ENCODE measurements at regions not wholly inside any gene's neighbourhood (a gene's known extent, or its start where the extent isn't known, plus 50 kb on each side); places are given as distances from the start of the nearest gene placed in this dataset.

DNA sequence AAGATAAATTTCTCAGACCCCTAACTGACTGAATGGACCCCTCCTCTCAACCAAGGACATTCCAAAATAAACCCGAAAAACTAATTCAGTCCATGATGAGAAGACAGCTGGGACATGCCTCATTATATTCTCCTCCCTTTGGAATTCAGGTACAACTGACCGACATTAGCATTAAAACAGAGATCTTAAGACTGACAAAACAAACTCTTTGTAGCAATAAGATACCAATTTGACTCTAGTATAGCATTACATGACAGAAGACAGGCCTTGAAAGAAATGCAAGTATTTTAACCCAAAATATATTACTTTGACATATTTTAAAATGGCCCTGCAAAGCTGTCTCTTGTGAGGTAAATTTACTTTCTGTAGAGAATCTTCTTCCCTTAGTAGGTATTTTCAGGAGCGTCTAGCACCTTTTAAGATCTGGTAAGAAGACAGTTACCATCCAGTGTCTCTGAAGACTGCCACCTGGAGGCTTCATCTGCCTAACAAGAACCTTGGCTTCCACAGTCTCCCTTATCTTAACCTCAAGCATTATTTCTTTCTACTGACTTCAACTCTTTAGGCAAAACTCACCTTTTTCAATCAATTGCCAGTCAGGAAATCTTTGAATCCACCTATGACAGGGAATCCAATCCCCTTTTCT lies 957.5 kb downstream of the SLC6A15 start:
- Histone ChIP-seq H3K36me3 (ENCODE audit: control insufficient read depth, insufficient read depth, low read length) (no peaks in the 10 kb centered on the region), H3K4me3 (ENCODE audit: low read depth, low read length) (no peak overlapping the region), H3K27me3 (ENCODE audit: control insufficient read depth, insufficient read depth, low read length) (no peaks in the 10 kb centered on the region)
- DNase-seq (ENCODE audit: low read depth) (peak; percentile 17), FAIRE-seq (no peak)
- TF ChIP-seq, protein P1, sequence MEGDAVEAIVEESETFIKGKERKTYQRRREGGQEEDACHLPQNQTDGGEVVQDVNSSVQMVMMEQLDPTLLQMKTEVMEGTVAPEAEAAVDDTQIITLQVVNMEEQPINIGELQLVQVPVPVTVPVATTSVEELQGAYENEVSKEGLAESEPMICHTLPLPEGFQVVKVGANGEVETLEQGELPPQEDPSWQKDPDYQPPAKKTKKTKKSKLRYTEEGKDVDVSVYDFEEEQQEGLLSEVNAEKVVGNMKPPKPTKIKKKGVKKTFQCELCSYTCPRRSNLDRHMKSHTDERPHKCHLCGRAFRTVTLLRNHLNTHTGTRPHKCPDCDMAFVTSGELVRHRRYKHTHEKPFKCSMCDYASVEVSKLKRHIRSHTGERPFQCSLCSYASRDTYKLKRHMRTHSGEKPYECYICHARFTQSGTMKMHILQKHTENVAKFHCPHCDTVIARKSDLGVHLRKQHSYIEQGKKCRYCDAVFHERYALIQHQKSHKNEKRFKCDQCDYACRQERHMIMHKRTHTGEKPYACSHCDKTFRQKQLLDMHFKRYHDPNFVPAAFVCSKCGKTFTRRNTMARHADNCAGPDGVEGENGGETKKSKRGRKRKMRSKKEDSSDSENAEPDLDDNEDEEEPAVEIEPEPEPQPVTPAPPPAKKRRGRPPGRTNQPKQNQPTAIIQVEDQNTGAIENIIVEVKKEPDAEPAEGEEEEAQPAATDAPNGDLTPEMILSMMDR (IDR thresholded peaks at IDR 0.05; ENCODE audit: insufficient read depth, low read length, severe bottlenecking): peak; percentile 39

DNA sequence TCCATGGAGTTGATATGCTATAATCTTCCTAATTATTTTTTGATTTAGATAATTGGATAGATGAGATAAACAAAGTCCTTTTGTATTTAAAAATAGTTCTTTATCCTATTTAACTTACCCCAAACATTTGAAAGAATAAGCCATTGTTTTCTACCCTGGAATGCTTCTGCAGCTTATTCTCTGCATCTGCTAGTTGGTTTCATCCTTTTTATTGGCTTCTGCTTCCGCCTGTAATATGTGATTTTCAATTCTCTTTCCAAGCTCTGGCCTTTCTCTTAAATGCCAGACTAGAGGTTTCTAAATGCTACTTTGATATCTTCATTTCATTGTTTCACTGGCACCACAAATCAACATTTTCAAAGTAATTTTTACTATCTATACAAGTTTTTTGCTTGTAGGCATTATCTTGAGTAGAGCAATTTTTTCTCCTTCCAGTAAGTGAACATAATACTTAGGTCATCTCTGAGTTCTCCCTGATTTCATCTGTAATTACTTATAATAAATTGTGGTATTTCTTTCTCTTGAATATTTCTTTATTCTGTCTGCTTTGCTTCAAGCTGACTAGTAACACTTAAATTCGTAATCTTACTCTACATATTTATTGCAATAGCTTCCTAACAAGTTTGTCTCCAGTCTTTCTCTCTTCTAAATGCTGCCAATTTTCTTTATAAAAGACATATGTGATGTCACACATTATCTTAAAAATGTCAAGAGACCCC lies 958.4 kb downstream of the SLC6A15 start:
- FAIRE-seq: no peak
- TF ChIP-seq, protein P1 (IDR thresholded peaks at IDR 0.05; ENCODE audit: insufficient read depth, low read length, severe bottlenecking): no peak
- Histone ChIP-seq H3K4me3 (ENCODE audit: low read depth, low read length) (no peak overlapping the region), H3K27me3 (ENCODE audit: control insufficient read depth, insufficient read depth, low read length) (no peaks in the 10 kb centered on the region), H3K36me3 (ENCODE audit: control insufficient read depth, insufficient read depth, low read length) (no peaks in the 10 kb centered on the region)
- no peak for DNase-seq (ENCODE audit: low read depth)

DNA sequence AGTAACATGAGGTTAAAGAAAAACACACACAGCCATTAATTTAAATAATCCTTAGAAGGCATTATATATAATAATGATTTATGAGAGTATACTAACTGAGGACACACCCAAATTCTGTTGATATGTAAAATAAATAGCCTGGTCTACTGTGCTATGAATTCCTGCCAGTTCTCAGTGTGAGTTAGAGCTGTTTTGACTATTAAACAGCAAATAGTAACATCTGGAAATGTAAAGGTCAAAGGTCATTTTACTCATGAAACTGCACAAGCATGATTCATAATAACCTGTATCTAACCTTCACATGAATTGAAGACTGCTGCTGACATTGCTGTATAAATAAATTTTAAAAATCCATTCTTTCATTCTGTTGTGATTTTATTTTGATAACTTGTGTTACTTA lies 966.7 kb downstream of the SLC6A15 start:
- Histone ChIP-seq H3K4me3 (ENCODE audit: low read depth, low read length) (no peak overlapping the region), H3K36me3 (ENCODE audit: control insufficient read depth, insufficient read depth, low read length) (no peaks in the 10 kb centered on the region), H3K27me3 (ENCODE audit: control insufficient read depth, insufficient read depth, low read length) (no peaks in the 10 kb centered on the region)
- DNase-seq (ENCODE audit: low read depth) (peak; percentile 87), FAIRE-seq (no peak)
- TF ChIP-seq, protein P1 (IDR thresholded peaks at IDR 0.05; ENCODE audit: insufficient read depth, low read length, severe bottlenecking): no peak

DNA sequence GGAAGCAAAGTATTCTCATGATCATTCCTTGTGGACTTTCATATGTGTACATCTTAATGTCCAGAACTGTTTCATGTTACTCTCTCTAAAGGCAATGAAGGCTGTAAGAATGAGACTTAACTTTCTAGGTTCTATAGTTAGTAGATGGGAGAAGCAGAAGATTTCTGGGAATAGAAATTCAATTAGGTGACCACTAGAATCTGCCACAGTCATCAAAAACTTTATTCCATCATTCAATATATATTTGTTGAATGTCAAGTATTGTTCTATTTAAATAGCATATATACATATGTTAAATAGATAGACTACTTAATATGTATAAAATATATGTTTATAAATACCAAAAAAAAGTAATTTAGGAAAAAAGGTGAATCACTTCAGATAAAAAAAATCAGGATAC lies 972.9 kb downstream of the SLC6A15 start:
- FAIRE-seq: no peak
- Histone ChIP-seq H3K4me3 (ENCODE audit: low read depth, low read length) (no peak overlapping the region), H3K27me3 (ENCODE audit: control insufficient read depth, insufficient read depth, low read length) (no peaks in the 10 kb centered on the region), H3K36me3 (ENCODE audit: control insufficient read depth, insufficient read depth, low read length) (no peaks in the 10 kb centered on the region)
- TF ChIP-seq, protein P1 (IDR thresholded peaks at IDR 0.05; ENCODE audit: insufficient read depth, low read length, severe bottlenecking): no peak
- DNase-seq (ENCODE audit: low read depth): no peak

DNA sequence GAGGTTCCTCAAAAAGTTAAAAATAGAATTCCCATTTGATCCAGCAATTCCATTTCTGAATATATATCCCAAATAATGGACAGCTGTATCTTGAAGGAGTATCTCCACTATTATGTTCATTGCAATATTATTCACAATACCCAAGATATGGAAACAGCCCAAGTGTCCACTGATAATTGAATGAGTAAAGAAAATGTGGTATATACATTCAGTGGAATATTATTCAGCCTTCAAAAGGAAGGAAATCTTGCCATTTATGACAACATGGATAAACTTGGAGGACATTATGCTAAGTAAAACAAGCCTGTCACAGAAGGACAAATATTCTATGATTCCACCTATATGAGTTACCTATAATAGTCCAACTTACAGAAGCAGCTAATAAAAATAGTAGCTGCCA lies 979.0 kb downstream of the SLC6A15 start:
- Histone ChIP-seq H3K36me3 (ENCODE audit: control insufficient read depth, insufficient read depth, low read length) (no peaks in the 10 kb centered on the region), H3K4me3 (ENCODE audit: low read depth, low read length) (no peak overlapping the region), H3K27me3 (ENCODE audit: control insufficient read depth, insufficient read depth, low read length) (no peaks in the 10 kb centered on the region)
- no peak for FAIRE-seq
- DNase-seq (ENCODE audit: low read depth): no peak
- TF ChIP-seq, protein P1 (IDR thresholded peaks at IDR 0.05; ENCODE audit: insufficient read depth, low read length, severe bottlenecking): no peak

Data from bronchial epithelial cell (primary cell).